HG03103 (cell line): ENCODE measurements at regions not wholly inside any gene's neighbourhood (a gene's known extent, or its start where the extent isn't known, plus 50 kb on each side); places are given as distances from the start of the nearest gene placed in this dataset.

Experiments
- ATAC-seq: cut with Tn5 transposase; IDR thresholded peaks from one replicate; pipeline ENCODE4 v1.9.1; 2021; ENCODE audit warnings: low read depth; ENCODE audit not compliant: unreplicated experiment

GRCh38 chr5:32504329-32504988, 59.9 kb upstream of the ZFR start:
- no peak for ATAC-seq

- ATAC-seq = no peak
Observed at GRCh38 chr5:32503261-32503660, 58.7 kb upstream of the ZFR start.

GRCh38 chr5:32501071-32502002, 56.8 kb upstream of the ZFR start:
- no peak for ATAC-seq

GRCh38 chr5:32500181-32500580, 55.6 kb upstream of the ZFR start:
- no peak for ATAC-seq

- no peak for ATAC-seq
Observed at GRCh38 chr5:32499261-32499660, 54.7 kb upstream of the ZFR start.

- ATAC-seq = no peak
Observed at GRCh38 chr5:32498484-32498883, 53.9 kb upstream of the ZFR start.

GRCh38 chr5:32496104-32496503, 51.6 kb upstream of the ZFR start:
- ATAC-seq = no peak

GRCh38 chr5:32494827-32495226, 50.3 kb upstream of the ZFR start:
- ATAC-seq = no peak
